ENCODE measurements at regions not wholly inside any gene's neighbourhood (a gene's known extent, or its start where the extent isn't known, plus 50 kb on each side); places are given as distances from the start of the nearest gene placed in this dataset.

DNA sequence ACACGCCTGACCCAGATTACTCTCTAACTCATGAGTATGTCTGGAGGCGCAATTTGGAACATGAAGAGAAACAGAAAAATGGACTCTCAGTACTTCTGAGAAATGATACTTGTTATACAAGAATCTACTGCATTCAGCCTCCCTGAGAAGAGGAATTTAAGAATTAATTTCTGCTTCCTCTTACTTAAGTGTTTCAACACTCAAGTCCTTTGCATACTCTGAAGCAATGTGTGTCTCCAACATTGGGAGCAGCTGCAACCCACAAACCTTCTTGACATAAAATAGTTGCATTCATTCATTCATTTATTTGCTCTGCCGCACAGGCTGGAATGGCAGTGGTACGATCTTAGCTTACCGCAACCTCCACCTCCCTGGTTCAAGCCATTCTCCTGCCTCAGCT, 199.8 kb downstream of the NPIPA7 start:
- TF ChIP-seq, protein P1, sequence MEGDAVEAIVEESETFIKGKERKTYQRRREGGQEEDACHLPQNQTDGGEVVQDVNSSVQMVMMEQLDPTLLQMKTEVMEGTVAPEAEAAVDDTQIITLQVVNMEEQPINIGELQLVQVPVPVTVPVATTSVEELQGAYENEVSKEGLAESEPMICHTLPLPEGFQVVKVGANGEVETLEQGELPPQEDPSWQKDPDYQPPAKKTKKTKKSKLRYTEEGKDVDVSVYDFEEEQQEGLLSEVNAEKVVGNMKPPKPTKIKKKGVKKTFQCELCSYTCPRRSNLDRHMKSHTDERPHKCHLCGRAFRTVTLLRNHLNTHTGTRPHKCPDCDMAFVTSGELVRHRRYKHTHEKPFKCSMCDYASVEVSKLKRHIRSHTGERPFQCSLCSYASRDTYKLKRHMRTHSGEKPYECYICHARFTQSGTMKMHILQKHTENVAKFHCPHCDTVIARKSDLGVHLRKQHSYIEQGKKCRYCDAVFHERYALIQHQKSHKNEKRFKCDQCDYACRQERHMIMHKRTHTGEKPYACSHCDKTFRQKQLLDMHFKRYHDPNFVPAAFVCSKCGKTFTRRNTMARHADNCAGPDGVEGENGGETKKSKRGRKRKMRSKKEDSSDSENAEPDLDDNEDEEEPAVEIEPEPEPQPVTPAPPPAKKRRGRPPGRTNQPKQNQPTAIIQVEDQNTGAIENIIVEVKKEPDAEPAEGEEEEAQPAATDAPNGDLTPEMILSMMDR (conservative IDR thresholded peaks at IDR 0.05; ENCODE audit: low read depth, low read length) = no peak
- TF ChIP-seq RCOR1 (IDR thresholded peaks at IDR 0.05; ENCODE audit: insufficient replicate concordance, low read length) (no peak), POLR2A (IDR thresholded peaks at IDR 0.05; ENCODE audit: low read depth, low read length) (no peak), RFX5 (IDR thresholded peaks at IDR 0.05; ENCODE audit: low read depth, low read length) (no peak), FOS (IDR thresholded peaks at IDR 0.05; ENCODE audit: low read depth, low read length) (no peak), RAD21 (IDR thresholded peaks at IDR 0.05; ENCODE audit: low read length) (no peak)
